Muscle layer of colon (tissue), 2 donors: ENCODE measurements at regions not wholly inside any gene's neighbourhood (a gene's known extent, or its start where the extent isn't known, plus 50 kb on each side); places are given as distances from the start of the nearest gene placed in this dataset.
"Not testable (repeated sequence)": the region's sequence is repeated elsewhere in the genome, so short reads cannot be mapped to it uniquely, and the experiment has no call there.

ENCODE experiments used
- H3K27ac ChIP-seq: one replicate; pipeline ENCODE4 v1.7.0; 2013; ENCODE audit warnings: low read depth, mild to moderate bottlenecking, low read length, moderate library complexity
- H3K27me3 ChIP-seq, 2 donors: one replicate each; pipeline ENCODE4 v1.7.0; 2013; ENCODE audit warnings: low read length in 2 of 2, mild to moderate bottlenecking in 2 of 2; ENCODE audit not compliant: insufficient read depth in 2 of 2, control insufficient read depth in 1 of 2
- H3K36me3 ChIP-seq: one replicate; pipeline ENCODE4 v1.7.0; 2013; ENCODE audit warnings: mild to moderate bottlenecking, low read length; ENCODE audit not compliant: insufficient read depth
- H3K4me1 ChIP-seq: one replicate; pipeline ENCODE4 v1.7.0; 2013; ENCODE audit warnings: mild to moderate bottlenecking, low read length; ENCODE audit not compliant: insufficient read depth
- H3K4me3 ChIP-seq, 2 donors: one replicate each; pipeline ENCODE4 v1.7.0; 2013; ENCODE audit warnings: low read length in 2 of 2, low read depth in 1 of 2, mild to moderate bottlenecking in 1 of 2, moderate library complexity in 1 of 2
- H3K9ac ChIP-seq: one replicate; pipeline ENCODE4 v1.7.0; 2013; ENCODE audit warnings: low read length
- H3K9me3 ChIP-seq: one replicate; pipeline ENCODE4 v1.7.0; 2013; ENCODE audit warnings: mild to moderate bottlenecking, low read length
- donor health status: abdominal sarcoma.
- donor health status: Adenocarcinoma of cecum.

- peaks cover 11% of the 10 kb centered on the region for H3K4me1 ChIP-seq
- no peaks in the 10 kb centered on the region for H3K36me3 ChIP-seq
- H3K9ac ChIP-seq, result no peak overlapping the region
- H3K9me3 ChIP-seq, result no peaks in the 10 kb centered on the region
- H3K27ac ChIP-seq, result no peak overlapping the region
- no peak overlapping the region for H3K4me3 ChIP-seq
- H3K27me3 ChIP-seq, result no peaks in the 10 kb centered on the region
These were observed 133.1 kb upstream of the FBXL7 start for GRCh38 chr5:15366676-15367391.

DNA sequence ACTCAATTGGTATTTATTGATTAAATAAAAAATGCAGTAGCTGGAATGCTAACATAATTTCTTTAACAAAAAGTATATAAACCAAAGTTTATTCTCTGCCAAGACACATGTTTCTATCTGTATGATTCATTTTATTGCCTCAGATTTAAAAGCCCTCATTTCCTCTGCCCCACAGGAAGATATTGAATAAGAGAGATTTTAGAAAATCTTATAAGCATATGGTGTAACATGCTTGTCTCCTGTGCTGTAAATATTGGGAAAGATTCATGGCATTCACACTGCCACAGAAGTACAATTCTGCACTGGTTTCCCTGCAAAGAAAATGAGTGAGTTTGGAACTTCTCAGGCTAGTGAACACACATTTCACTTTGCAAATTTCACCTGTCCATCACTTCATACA lies 134.9 kb upstream of the FBXL7 start:
- Histone ChIP-seq H3K9ac (no peak overlapping the region), H3K27ac (no peak overlapping the region), H3K36me3 (no peaks in the 10 kb centered on the region), H3K27me3 (no peaks in the 10 kb centered on the region), H3K9me3 (no peaks in the 10 kb centered on the region), H3K4me3 (no peak overlapping the region), H3K4me1 (no peaks in the 10 kb centered on the region)

DNA sequence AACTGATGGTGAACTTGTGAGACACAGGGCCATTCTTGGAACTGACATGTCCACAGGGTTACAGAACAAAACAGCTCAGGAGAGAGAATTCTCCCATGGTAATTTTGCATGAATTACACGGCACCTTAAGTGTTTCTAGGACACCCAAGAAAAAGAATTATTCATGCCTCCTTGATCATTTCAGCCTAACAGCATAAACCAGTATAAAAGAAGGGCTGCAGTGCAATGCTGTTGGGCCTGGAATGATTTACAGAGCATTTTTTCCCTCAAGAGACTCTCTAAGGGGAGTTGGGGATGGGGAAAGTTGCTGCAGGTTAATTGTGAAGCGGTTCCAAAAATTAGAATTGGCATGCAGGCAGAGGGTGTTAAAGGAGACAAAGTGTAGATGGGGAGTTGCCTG lies 136.4 kb upstream of the FBXL7 start:
- no peaks in the 10 kb centered on the region for H3K27me3 ChIP-seq
- no peak overlapping the region for H3K9ac ChIP-seq
- no peaks in the 10 kb centered on the region for H3K4me1 ChIP-seq
- no peak overlapping the region for H3K27ac ChIP-seq
- H3K9me3 ChIP-seq, result no peaks in the 10 kb centered on the region
- H3K36me3 ChIP-seq, result no peaks in the 10 kb centered on the region
- no peak overlapping the region for H3K4me3 ChIP-seq

GRCh38 chr5:15357092-15357453 lies 142.9 kb upstream of the FBXL7 start:
- not testable (repeated sequence) for H3K9ac ChIP-seq, H3K27me3 ChIP-seq, H3K4me1 ChIP-seq, H3K36me3 ChIP-seq, H3K4me3 ChIP-seq, H3K27ac ChIP-seq, H3K9me3 ChIP-seq

DNA sequence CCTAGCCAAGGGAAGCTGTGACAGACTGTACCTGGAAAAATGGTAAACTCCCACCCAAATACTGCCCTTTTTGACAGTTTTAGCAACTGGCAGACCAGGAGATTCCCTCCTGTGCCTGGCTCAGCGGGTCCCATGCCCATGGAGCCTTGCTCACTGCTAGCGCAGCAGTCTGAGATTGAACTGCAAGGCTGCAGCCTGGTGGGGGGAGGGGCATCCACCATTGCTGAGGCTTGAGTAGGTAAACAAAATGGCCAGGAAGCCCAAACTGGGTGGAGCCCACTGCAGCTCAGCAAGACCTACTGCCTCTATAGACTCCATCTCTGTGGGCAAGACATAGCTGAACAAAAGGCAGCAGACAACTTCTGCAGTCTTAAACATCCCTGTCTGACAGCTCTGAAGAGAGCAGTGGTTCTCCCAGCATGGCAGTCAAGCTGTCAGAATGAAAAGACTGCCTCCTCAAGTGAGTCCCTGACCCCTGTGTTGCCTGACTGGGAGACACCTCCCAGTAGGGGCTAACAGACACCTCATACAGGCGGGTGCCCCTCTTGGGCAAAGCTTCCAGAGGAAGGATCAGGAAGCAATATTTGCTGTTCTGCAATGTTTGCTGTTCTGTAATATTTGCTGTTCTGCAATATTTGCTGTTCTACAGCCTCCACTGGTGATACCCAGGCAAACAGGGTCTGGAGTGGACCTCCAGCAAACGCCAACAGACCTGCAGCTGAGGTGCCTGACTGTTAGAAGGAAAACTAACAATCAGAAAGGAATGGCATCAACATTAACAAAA lies 143.5 kb upstream of the FBXL7 start:
- H3K4me1 ChIP-seq, H3K9me3 ChIP-seq, H3K4me3 ChIP-seq, H3K9ac ChIP-seq, H3K27ac ChIP-seq, H3K27me3 ChIP-seq, H3K36me3 ChIP-seq: not testable (repeated sequence)

GRCh38 chr5:15354021-15354420 lies 146.0 kb upstream of the FBXL7 start:
- Histone ChIP-seq H3K36me3 (no peaks in the 10 kb centered on the region), H3K9me3 (no peaks in the 10 kb centered on the region), H3K27ac (no peak overlapping the region), H3K4me1 (no peaks in the 10 kb centered on the region), H3K4me3 (no peak overlapping the region), H3K9ac (no peak overlapping the region), H3K27me3 (no peaks in the 10 kb centered on the region)

DNA sequence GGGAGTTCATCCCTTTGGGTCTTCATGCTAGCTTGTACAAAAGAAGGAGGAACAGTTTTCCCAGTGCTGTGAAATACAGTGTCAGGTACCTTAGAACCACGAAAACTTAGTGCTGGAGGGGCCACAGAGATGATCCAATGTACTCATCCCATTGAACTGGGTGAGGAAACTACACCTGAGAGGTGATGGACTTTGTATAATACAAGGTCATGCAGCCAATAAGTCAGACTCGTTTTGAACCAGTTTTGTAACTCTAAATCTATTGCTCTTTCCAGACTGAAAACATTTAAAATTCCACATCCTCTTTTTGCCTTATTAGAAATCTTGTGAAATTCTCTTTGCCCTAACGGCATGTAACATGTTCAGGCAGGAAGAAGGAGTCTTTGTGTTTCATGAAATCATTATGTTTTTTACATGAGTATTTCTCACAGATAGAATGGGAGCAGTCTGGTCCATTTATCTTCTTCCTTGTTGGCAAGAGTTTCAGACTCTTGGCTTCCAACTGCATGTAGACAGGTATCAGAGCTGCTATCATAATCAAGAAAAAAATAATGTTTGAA lies 146.8 kb upstream of the FBXL7 start:
- Histone ChIP-seq H3K4me1 (no peaks in the 10 kb centered on the region), H3K4me3 (no peak overlapping the region), H3K36me3 (no peaks in the 10 kb centered on the region), H3K27ac (no peak overlapping the region), H3K9me3 (no peaks in the 10 kb centered on the region), H3K9ac (no peak overlapping the region), H3K27me3 (no peaks in the 10 kb centered on the region)

GRCh38 chr5:15350614-15351013 lies 149.4 kb upstream of the FBXL7 start:
- H3K27me3 ChIP-seq, result no peaks in the 10 kb centered on the region
- H3K36me3 ChIP-seq, result no peaks in the 10 kb centered on the region
- no peaks in the 10 kb centered on the region for H3K9me3 ChIP-seq
- H3K27ac ChIP-seq, result no peak overlapping the region
- no peak overlapping the region for H3K4me3 ChIP-seq
- no peaks in the 10 kb centered on the region for H3K4me1 ChIP-seq
- no peak overlapping the region for H3K9ac ChIP-seq

DNA sequence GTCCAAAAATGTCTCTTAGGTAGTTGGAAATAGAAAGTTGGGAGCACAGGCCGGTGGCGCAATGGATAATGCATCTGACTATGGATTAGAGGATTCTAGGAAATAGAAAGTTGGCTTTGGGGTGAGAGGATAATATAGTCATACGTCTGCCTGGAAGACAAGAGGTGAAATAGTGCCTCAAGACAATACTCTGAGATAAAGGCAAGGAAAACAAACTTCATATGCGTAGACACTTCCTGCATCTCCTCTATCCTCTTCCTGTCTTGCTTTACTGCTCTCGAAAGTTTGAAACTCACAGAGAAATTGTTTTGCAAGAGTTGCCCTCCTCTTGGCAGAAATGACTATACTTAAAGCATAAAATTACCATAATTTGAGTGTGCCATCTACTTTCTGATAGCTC lies 153.2 kb upstream of the FBXL7 start:
- Histone ChIP-seq H3K36me3 (no peaks in the 10 kb centered on the region), H3K9ac (no peak overlapping the region)

GRCh38 chr5:15344954-15345353 lies 155.0 kb upstream of the FBXL7 start:
- H3K9me3 ChIP-seq, result no peaks in the 10 kb centered on the region
- H3K27me3 ChIP-seq, result no peaks in the 10 kb centered on the region
- H3K36me3 ChIP-seq, result no peaks in the 10 kb centered on the region
- H3K27ac ChIP-seq, result no peak overlapping the region
- H3K4me1 ChIP-seq, result no peaks in the 10 kb centered on the region
- H3K4me3 ChIP-seq, result no peak overlapping the region
- H3K9ac ChIP-seq, result no peak overlapping the region

More for the DNA sequence above, 153.2 kb upstream of the FBXL7 start:
- Histone ChIP-seq H3K9me3 (no peaks in the 10 kb centered on the region), H3K27ac (no peak overlapping the region), H3K4me1 (no peaks in the 10 kb centered on the region), H3K4me3 (no peak overlapping the region), H3K27me3 (no peaks in the 10 kb centered on the region)

- Histone ChIP-seq H3K9me3 (no peaks in the 10 kb centered on the region), H3K27ac (no peak overlapping the region)
These were observed 161.4 kb upstream of the FBXL7 start for GRCh38 chr5:15338546-15338945.

More at GRCh38 chr5:15338546-15338945, 161.4 kb upstream of the FBXL7 start:
- no peaks in the 10 kb centered on the region for H3K27me3 ChIP-seq
- H3K4me1 ChIP-seq, result no peaks in the 10 kb centered on the region
- no peaks in the 10 kb centered on the region for H3K36me3 ChIP-seq
- no peak overlapping the region for H3K4me3 ChIP-seq
- no peak overlapping the region for H3K9ac ChIP-seq
